Stimulated activated naive CD4-positive, alpha-beta T cell treated with Interleukin-2 at 50 U/mL for 16 hours (primary cell): ENCODE measurements at regions not wholly inside any gene's neighbourhood (a gene's known extent, or its start where the extent isn't known, plus 50 kb on each side); places are given as distances from the start of the nearest gene placed in this dataset.

Source experiments
- DNase-seq: peaks from one replicate; lab custom pipeline; 2025; lab: John Stamatoyannopoulos, UW

DNA sequence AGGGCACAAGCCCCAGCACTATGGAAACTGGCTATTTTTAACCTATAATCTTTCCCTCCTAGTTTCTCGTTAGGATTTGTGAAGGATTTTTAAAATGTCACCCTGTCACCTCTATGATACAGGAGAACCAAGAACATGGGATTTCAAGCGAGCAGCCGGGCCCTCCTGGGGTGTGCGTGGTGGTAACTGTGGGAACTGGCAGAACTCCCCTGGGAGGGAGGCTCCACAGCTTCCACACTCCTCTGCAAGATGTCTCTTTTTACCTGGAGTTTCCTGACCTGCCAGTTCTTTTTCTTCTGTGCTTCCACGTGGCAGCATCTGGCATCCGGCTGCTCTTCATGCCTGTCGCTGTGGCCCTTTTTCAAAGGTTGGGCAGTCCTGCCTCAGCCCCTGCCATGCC lies 386.3 kb upstream of the MYT1L start:
- DNase-seq, result no peak

DNA sequence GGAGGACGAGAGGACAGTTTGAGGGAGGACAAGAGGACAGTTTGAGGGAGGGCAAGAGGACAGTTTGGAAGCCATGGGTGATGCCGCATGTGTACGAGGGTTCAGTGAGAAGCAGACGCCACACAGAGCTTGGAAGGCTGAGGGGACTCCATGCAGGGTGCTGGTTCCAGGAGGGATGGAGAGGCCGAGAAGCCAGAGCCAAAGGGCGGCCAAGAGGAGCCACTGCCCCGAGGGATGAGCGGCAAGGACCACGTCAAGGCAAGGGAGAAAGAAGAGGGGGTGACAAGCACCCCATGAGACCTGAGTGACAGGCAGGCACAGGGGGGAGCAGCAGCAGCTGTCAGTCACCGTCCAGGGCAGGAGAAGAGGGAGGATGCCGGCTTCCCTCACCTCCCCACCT lies 385.7 kb upstream of the MYT1L start:
- no peak for DNase-seq

DNA sequence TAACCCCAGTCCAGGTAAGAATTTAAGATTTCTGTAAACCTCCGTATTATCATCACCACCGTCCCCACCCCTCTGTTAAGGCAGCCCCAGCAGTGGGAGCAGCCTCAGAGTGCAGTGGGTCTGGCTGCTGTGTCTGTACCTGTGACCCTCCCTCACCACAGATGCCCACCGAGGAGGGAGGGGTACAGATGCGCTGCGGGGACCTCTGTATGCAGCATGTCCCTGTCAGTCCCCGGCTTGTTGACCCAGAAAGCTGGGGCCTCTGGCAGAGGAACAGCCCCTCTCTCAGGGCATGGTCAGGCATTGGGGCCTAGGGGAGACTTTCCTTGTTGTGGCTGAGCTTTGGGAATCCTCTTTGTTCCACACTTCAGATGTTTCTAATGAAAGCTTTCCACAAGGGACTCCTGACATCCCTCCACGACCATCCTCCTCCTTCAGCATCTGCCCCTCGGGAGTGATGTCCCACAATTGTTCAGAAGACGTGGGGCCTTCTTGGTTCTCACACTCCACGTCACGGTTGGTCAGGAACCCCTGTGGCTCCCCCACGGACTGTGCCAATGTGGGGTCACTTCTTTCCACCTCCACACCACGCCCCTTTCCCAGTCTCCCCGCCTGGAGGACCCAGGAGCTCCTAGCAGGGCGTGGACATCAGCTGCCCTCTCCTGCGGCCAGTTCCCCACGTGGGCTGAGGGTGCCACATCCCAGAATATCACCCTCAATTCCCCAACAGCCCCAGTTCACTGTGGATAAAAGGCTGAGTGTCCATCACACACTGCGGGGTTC lies 384.2 kb upstream of the MYT1L start:
- no peak for DNase-seq

DNA sequence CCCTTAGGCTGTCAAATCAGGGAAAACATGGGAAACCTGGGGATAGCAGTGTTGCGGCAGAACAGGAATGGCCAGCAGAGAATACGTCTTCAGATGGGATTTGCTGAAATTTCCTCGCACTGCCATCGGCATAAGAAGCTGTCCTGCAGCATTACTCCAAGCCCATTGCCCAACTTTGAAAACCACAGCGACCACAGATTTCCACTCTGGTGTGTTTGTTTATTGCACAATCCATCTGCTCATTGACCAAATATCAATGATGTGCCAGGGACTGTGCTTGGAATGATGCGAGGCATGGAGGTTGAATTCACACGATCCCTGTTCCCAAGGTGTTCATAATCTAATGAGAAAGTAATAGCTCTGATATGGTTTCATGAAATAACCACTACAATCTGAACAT lies 383.3 kb upstream of the MYT1L start:
- DNase-seq, result no peak

DNA sequence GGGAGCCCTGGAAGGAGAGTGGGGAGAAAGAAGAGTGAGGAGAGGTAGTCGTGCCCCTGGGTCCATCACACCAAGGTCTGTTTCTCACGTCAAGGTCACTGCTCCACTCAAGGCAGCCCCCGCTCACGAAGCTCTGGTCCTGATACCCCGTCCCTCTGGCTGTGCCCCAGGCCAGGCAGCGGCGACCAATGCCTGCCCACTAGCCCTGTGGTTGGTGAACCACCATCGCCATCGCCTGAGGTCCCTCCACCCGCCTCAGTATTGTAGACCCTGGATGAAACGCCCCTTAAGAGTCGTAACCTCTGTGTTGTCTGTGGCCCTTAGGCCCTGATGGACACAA lies 378.3 kb upstream of the MYT1L start:
- no peak for DNase-seq

GRCh38 chr2:2708575-2709430 lies 377.7 kb upstream of the MYT1L start:
- no peak for DNase-seq

- no peak for DNase-seq
Measured at GRCh38 chr2:2707206-2707991, 376.3 kb upstream of the MYT1L start.

- DNase-seq, result no peak
Measured at GRCh38 chr2:2706306-2706705, 375.2 kb upstream of the MYT1L start.

DNA sequence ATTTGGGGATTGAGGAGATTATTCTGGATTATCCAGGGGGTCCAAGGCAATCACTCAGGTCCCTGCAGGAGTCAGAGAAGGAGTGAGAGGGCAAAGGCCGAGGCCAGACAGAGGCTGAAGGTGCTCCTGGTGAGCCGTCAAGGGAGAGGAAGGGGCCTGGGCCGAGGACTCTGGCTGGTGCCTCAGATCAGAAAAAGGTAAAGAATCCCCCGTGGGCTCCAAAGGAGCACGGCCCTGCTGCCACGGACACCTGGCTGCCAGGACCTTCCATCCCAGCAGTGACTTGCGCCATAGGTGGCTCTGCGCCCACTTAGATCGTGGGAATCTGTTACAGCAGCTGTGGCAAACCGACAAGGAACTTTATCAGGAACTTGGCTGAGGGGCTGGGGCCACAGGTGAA lies 374.8 kb upstream of the MYT1L start:
- no peak for DNase-seq

- DNase-seq, result no peak
Measured at GRCh38 chr2:2704428-2705090, 373.5 kb upstream of the MYT1L start.

DNA sequence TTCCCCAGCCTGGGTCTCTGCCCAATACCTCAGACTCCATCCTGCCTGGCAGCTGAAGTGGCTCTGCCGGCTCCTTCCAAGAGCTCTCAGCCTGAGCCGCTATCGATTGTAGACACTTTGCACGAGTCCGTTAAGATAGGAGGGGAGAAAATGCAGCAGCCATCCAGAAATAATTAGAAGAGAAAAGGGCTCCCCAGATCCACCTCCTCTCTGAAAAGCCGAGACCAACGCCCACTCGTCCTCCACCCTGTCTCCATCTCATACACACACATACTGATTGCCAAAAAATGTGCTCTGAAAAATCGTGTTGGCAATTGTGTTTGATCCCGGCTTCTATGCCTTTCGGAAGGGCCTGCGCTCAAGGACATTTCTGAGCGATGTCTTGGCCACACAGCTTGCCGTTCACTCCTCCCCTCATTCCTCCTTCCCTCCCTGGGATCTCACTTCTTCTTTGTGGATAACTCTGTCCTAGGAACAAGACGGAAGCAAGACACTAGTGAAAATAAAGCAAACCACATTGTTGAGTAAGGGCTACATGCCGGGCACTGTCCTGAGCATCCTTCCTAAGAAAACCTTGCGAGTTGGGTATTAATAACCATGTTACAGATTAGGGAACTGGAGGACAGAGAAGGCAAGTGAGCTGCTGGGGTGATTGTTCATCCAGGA lies 372.8 kb upstream of the MYT1L start:
- DNase-seq, result no peak

- DNase-seq, result no peak
Measured at GRCh38 chr2:2703172-2703571, 372.1 kb upstream of the MYT1L start.

DNA sequence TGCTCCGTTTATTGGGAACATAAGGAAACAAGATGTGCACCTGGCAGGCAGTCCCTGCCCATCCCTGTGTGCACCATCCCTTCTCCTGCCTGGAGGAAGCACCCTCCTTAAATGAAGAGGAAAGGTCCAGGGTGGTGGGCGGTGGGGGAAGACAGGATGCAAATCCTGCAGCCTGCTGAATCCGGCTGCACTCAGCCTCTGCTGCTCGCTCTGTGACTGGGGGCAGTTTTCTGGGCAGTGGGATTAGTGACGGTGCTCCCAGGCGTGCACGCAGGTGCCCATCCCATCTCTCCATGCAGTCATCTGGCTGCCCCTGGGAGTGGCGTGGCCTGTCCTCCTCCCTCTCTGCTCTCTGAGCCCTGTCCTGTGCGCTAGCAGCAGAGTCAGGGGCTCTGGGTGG lies 371.3 kb upstream of the MYT1L start:
- DNase-seq, result no peak

DNA sequence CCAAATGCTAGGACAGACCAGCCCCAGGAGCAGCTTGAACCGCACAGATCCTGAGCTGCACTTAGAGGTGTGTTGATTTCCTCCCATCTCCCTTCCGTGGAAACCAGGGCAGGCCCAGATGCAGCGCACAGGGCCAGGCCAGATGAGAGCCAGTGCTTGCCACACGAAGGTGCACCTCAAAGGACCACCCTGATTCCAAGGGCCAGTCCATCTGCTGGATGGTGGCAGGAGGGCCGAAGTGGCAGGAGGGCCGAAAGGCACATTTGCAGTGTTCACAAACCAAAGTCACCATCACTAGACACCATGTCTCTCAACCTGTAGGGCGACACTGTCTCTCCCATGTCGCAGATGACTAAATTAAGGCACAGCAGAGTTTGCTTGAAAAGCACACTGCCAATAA lies 370.7 kb upstream of the MYT1L start:
- no peak for DNase-seq

- DNase-seq, result no peak
Measured at GRCh38 chr2:2701176-2701781, 370.2 kb upstream of the MYT1L start.

DNA sequence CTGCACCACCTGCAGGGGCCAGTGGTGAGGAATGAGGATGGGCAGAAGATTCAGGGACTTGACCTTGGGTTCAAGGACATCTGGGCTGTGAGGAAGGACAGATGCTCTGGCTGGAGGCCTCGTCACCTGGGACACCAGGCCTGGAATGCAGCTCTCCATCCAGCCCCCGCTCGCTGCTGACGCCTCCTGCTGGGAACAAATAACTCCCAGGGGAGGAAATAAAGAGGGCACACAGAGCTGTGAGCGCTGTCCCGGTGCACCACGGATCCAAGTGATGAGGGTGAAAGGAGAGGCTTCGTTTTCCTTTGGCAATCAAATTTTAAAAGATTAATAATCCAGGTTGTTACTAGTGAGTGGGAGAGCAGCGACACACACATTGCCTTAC lies 368.0 kb upstream of the MYT1L start:
- DNase-seq, result no peak

DNA sequence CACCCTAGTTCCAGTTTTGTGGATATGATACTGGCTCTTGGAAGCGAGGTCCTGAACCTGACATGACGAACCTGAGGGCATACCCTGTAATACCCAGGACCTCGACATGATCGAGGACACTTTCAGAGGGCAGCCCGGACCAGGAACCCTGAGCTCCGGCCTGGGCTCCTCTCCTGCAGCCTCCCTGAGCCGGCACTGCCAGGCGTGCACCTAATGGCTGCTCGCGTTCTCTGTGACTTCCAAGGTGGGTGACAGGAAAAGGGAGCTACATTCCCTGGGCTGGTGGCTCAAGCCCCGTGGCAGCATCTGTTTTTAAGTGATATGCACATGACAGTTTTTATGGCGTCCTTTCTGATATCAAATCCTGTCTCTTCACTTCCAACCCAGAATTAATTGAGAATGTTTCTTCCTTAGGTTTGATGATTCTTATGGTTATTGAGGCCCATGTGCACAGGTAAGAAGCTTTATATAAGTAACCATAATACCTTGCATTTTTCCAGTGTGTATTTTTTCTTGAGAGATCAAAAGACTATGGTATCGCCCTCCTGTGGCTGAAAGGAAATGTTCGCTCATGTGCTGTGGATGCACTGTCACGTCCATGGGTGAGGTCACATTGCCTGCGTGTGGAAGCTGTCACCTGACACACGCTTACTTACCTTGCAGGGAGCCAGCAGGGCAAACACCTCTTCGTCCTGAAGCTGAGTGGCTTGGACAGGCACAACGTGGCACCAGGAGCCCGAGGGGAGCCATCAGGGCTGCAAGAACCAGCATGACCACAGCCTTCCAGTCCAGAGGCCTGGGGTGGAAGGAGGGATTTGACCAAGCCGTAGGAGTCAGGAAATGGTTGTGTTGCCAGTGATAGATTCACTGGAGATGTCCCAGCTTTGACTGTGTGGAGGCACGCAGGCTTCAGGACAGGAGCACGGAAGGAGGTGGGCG lies 367.4 kb upstream of the MYT1L start:
- DNase-seq, result no peak

DNA sequence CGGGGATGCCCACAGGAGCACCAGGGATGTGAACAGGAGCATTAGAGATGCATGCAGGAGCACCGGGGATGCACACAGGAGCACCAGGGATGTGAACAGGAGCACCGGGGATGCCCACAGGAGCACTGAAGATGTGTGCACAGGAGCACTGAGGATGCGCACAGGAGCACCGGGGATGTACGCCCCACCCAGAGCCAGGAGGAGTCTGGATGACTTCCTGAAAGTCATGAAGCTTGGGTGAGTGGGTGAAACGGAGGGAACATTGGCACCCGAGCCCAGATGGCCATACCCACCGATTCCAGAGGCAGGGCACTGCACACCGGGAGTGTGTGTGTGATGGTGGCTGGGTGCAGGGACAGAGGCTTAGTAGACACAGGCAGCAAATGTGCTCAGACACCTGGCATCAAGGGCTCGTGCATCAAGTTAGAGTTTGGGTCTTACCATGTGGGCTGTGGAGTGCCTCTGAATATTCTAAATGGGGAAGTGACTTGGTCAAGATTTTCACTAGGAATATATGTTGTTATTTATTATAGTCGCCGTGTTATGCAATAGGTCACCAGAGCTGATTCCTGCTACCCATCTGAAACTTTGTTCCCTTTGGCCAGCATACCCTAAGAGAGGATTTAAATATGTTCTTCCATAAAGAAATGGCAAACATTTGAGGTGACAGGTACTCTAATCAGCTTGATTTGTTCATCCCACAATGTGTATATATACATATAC lies 365.8 kb upstream of the MYT1L start:
- DNase-seq, result no peak

DNA sequence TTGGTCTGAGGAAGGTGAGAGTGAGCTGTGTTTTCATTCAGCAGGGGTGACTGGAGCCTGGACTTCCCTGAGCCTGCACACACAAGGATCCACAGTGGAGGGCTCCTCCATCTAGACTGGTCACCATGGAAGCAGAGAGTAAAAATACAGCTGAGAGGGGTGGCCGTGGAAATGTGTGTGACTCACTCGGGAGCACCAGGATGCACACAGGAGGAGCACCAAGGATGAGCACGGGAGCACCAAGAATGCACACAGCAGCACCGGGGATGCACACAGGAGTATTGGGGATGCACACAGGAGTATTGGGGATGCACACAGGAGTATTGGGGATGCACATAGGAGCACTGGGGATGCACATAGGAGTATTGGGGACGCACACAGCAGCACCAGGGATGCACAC lies 365.2 kb upstream of the MYT1L start:
- DNase-seq, result no peak

DNA sequence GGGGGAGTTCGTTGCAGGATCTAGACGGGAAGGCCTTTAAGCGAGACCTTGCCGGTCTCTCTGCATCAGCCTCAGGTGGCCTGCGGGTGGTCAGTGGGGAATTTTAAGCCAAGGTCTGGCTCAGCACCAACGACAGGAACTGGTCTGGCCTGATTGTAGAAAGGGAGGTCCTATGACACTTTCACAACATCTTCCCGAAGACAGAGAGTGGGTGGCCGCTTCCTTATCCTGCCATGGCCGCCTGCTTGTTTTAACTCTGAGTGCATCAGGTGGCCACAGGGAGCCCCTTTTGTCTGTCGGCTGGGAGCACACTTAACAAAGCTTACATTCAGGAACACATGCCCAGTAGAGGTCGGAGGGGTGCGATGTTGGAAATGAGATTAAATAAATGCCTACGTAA lies 363.7 kb upstream of the MYT1L start:
- DNase-seq, result no peak
